Keratinocyte (primary cell): ENCODE measurements at regions not wholly inside any gene's neighbourhood (a gene's known extent, or its start where the extent isn't known, plus 50 kb on each side); places are given as distances from the start of the nearest gene placed in this dataset.

Source experiments
- DNase-seq: peaks from one replicate; pipeline ENCODE4 v3.0.0-alpha.2; 2011; ENCODE audit warnings: low read depth, missing footprints, low spot score
- FAIRE-seq: peaks from 2 replicates; lab custom pipeline; 2011; peaks lifted over from hg19 to GRCh38; lab: Jason Lieb, UNC
- H2AFZ ChIP-seq: 2 replicates; pipeline ENCODE4 v1.6.0; 2012; ENCODE audit warnings: low read length, control low read depth, inconsistent platforms; ENCODE audit not compliant: control insufficient read depth
- H3K27ac ChIP-seq: 2 replicates; pipeline ENCODE4 v1.5.1; 2011; ENCODE audit warnings: low read length; ENCODE audit not compliant: control insufficient read depth, insufficient read depth
- H3K27me3 ChIP-seq: 3 replicates; pipeline ENCODE4 v1.6.0; 2011; ENCODE audit warnings: low read length; ENCODE audit not compliant: control insufficient read depth, insufficient read depth; ENCODE audit errors: extremely low read depth
- H3K36me3 ChIP-seq, 2 experiments: 2 replicates in 1 of 2; 3 replicates in 1 of 2; pipeline ENCODE4 v1.5.1; 2011; ENCODE audit warnings: low read length in 2 of 2, mild to moderate bottlenecking in 1 of 2; ENCODE audit not compliant: control insufficient read depth in 2 of 2, insufficient read depth in 2 of 2; ENCODE audit errors: extremely low read depth in 1 of 2
- H3K4me1 ChIP-seq: 3 replicates; pipeline ENCODE4 v1.5.1; 2011; ENCODE audit warnings: low read length; ENCODE audit not compliant: control insufficient read depth, insufficient read depth; ENCODE audit errors: extremely low read depth
- H3K4me2 ChIP-seq: 3 replicates; pipeline ENCODE4 v1.6.0; 2011; ENCODE audit warnings: low read depth, low read length; ENCODE audit not compliant: control insufficient read depth, insufficient read depth; ENCODE audit errors: extremely low read depth
- H3K4me3 ChIP-seq, 3 experiments: fragments of 200-600 bp in 1 of 3; sonication (generic) in 1 of 3; 2 replicates in 2 of 3; 3 replicates in 1 of 3; pipeline ENCODE4 v1.5.1; 2011 to 2016; ENCODE audit warnings: low read length in 3 of 3, mild to moderate bottlenecking in 3 of 3, control low read depth in 2 of 3, inconsistent platforms in 1 of 3, low read depth in 1 of 3, mixed read lengths in 1 of 3, mixed run types in 1 of 3, moderate library complexity in 1 of 3; ENCODE audit not compliant: control insufficient read depth in 2 of 3, insufficient read depth in 2 of 3; ENCODE audit errors: extremely low read depth in 1 of 3
- H3K79me2 ChIP-seq: 2 replicates; pipeline ENCODE4 v1.6.0; 2012; ENCODE audit warnings: low read length; ENCODE audit not compliant: control insufficient read depth, insufficient read depth
- H3K9ac ChIP-seq: 3 replicates; pipeline ENCODE4 v1.6.0; 2011; ENCODE audit warnings: low read length; ENCODE audit not compliant: control insufficient read depth, insufficient read depth; ENCODE audit errors: extremely low read depth
- H3K9me1 ChIP-seq: 3 replicates; pipeline ENCODE4 v1.6.0; 2011; ENCODE audit warnings: low read length; ENCODE audit not compliant: control insufficient read depth, insufficient read depth; ENCODE audit errors: extremely low read depth
- H3K9me3 ChIP-seq: 2 replicates; pipeline ENCODE4 v1.5.1; 2012; ENCODE audit warnings: low read depth, low read length; ENCODE audit not compliant: control insufficient read depth
- H4K20me1 ChIP-seq: 3 replicates; pipeline ENCODE4 v1.6.0; 2011; ENCODE audit warnings: low read length; ENCODE audit not compliant: control insufficient read depth, insufficient read depth; ENCODE audit errors: extremely low read depth
- CTCF ChIP-seq, 3 experiments: IDR thresholded peaks in 1 of 3; conservative IDR thresholded peaks in 1 of 3; optimal IDR thresholded peaks in 1 of 3; 2 replicates in 2 of 3; 3 replicates in 1 of 3; pipeline versions ENCODE3 to v1.5.1; 2011; ENCODE audit warnings: low read length in 3 of 3, mild to moderate bottlenecking in 3 of 3, moderate library complexity in 2 of 3, control low read depth in 1 of 3, inconsistent platforms in 1 of 3; ENCODE audit not compliant: insufficient read depth in 2 of 3; ENCODE audit errors: extremely low read depth in 1 of 3
- EZH2 ChIP-seq: IDR thresholded peaks from one replicate; pipeline ENCODE4 v1.6.1; 2012; ENCODE audit warnings: inconsistent platforms, mild to moderate bottlenecking, low read length, moderate library complexity
- dilution Hi-C: fragments of 300-500 bp; cut with MboI; formaldehyde crosslinking; loops from one replicate; pipeline ENCODE4 v1.7.0; 2020; ENCODE audit warnings: low sequenced_read_pairs; ENCODE audit not compliant: extremely low pct_ligation_motif_present

- no peaks in the 10 kb centered on the region for H3K9me1 ChIP-seq
- H2AFZ ChIP-seq: peak overlapping the region; percentile 27
- no peaks in the 10 kb centered on the region for H4K20me1 ChIP-seq
- DNase-seq: no peak
- H3K4me1 ChIP-seq: peaks cover 16% of the 10 kb centered on the region
- no peaks in the 10 kb centered on the region for H3K79me2 ChIP-seq
- H3K27me3 ChIP-seq: no peaks in the 10 kb centered on the region
- dilution Hi-C loops: no loop called here
- no peak for TF ChIP-seq CTCF (optimal IDR thresholded peaks at IDR 0.05 in 1 of 3, IDR thresholded peaks at IDR 0.05 in 1 of 3, conservative IDR thresholded peaks at IDR 0.05 in 1 of 3; ENCODE audit: extremely low read depth in 1 of 3, insufficient read depth in 2 of 3, low read length in 3 of 3)
- no peak for TF ChIP-seq EZH2
- peak; percentile 75 for FAIRE-seq
- no peaks in the 10 kb centered on the region for H3K9me3 ChIP-seq
- H3K4me2 ChIP-seq: peak overlapping the region; percentile 55
- peak overlapping the region in 1 of 3 experiments; percentile 17 for H3K4me3 ChIP-seq
- H3K36me3 ChIP-seq: no peaks in the 10 kb centered on the region
- H3K9ac ChIP-seq: no peak overlapping the region
- peak overlapping the region; percentile 40 for H3K27ac ChIP-seq
Measured at GRCh38 chr10:3714967-3715366, 70.0 kb downstream of the KLF6 start.

DNA sequence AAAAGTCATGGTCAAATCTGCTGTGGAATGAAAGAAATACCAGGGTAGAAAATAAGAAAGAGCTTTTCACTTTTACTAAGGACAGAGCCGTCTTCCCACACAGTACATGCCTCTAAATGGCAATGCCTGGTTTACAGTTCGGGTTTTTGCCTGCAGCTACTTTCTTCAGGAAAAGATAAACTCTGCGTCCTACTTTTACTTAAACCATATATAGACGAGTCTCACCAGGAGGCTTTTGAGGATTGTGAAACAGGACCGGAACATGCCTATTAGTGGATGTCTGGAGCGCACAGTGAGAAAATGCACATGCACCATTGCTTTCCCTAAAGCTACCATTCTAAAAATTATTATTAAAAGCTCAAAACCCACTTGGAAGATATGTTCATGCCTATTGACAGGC lies 70.5 kb downstream of the KLF6 start:
- TF ChIP-seq EZH2 (no peak), CTCF (optimal IDR thresholded peaks at IDR 0.05 in 1 of 3, IDR thresholded peaks at IDR 0.05 in 1 of 3, conservative IDR thresholded peaks at IDR 0.05 in 1 of 3; ENCODE audit: extremely low read depth in 1 of 3, insufficient read depth in 2 of 3, low read length in 3 of 3) (no peak)
- Histone ChIP-seq H3K27me3 (no peaks in the 10 kb centered on the region), H3K4me2 (peak overlapping the region; percentile 55), H3K79me2 (no peaks in the 10 kb centered on the region), H3K4me3 (peak overlapping the region in 1 of 3 experiments; percentile 17), H3K4me1 (peaks cover 14% of the 10 kb centered on the region), H3K27ac (peak overlapping the region; percentile 40), H3K9me1 (no peaks in the 10 kb centered on the region), H4K20me1 (no peaks in the 10 kb centered on the region), H3K36me3 (no peaks in the 10 kb centered on the region), H2AFZ (peak overlapping the region; percentile 23), H3K9me3 (no peaks in the 10 kb centered on the region), H3K9ac (no peak overlapping the region)
- FAIRE-seq (no peak), DNase-seq (no peak)
- dilution Hi-C loops: no loop called here
